IPS-15b (cell line): ENCODE measurements at regions not wholly inside any gene's neighbourhood (a gene's known extent, or its start where the extent isn't known, plus 50 kb on each side); places are given as distances from the start of the nearest gene placed in this dataset.
"Not testable (repeated sequence)": the region's sequence is repeated elsewhere in the genome, so short reads cannot be mapped to it uniquely, and the experiment has no call there.

Source experiments
- H3K27me3 ChIP-seq: one replicate; pipeline ENCODE4 v1.6.1; 2013; ENCODE audit warnings: low read length; ENCODE audit not compliant: control insufficient read depth, insufficient read depth
- H3K36me3 ChIP-seq: one replicate; pipeline ENCODE4 v1.6.1; 2013; ENCODE audit warnings: low read length; ENCODE audit not compliant: control insufficient read depth, insufficient read depth
- H3K4me1 ChIP-seq: one replicate; pipeline ENCODE4 v1.6.1; 2013; ENCODE audit warnings: mild to moderate bottlenecking, low read length; ENCODE audit not compliant: control insufficient read depth, insufficient read depth
- H3K4me3 ChIP-seq: one replicate; pipeline ENCODE4 v1.5.1; 2013; ENCODE audit warnings: low read depth, low read length
- H3K9ac ChIP-seq: one replicate; pipeline ENCODE4 v1.6.1; 2013; ENCODE audit warnings: low read depth, mild to moderate bottlenecking, low read length
- H3K9me3 ChIP-seq: one replicate; pipeline ENCODE4 v1.6.1; 2013; ENCODE audit warnings: mild to moderate bottlenecking, low read length; ENCODE audit not compliant: control insufficient read depth, insufficient read depth

GRCh38 chr7:83824214-83824613, 175.3 kb upstream of the SEMA3E start:
- H3K9ac ChIP-seq: no peak overlapping the region

GRCh38 chr7:83821866-83822265, 172.9 kb upstream of the SEMA3E start:
- Histone ChIP-seq H3K9ac (no peak overlapping the region), H3K9me3 (no peaks in the 10 kb centered on the region), H3K4me3 (no peak overlapping the region), H3K4me1 (no peaks in the 10 kb centered on the region), H3K27me3 (no peaks in the 10 kb centered on the region), H3K36me3 (no peaks in the 10 kb centered on the region)

More at GRCh38 chr7:83824214-83824613, 175.3 kb upstream of the SEMA3E start:
- H3K36me3 ChIP-seq: no peaks in the 10 kb centered on the region
- H3K27me3 ChIP-seq: no peaks in the 10 kb centered on the region
- H3K4me1 ChIP-seq: no peaks in the 10 kb centered on the region
- no peaks in the 10 kb centered on the region for H3K9me3 ChIP-seq
- no peak overlapping the region for H3K4me3 ChIP-seq

- Histone ChIP-seq H3K4me1 (no peaks in the 10 kb centered on the region), H3K27me3 (no peaks in the 10 kb centered on the region), H3K36me3 (no peaks in the 10 kb centered on the region), H3K9ac (no peak overlapping the region), H3K4me3 (no peak overlapping the region), H3K9me3 (no peaks in the 10 kb centered on the region)
Observed at GRCh38 chr7:83820641-83821040, 171.7 kb upstream of the SEMA3E start.

GRCh38 chr7:83819911-83820310, 171.0 kb upstream of the SEMA3E start:
- Histone ChIP-seq H3K4me1 (no peaks in the 10 kb centered on the region), H3K4me3 (no peak overlapping the region), H3K9ac (no peak overlapping the region), H3K36me3 (no peaks in the 10 kb centered on the region), H3K9me3 (no peaks in the 10 kb centered on the region), H3K27me3 (no peaks in the 10 kb centered on the region)

GRCh38 chr7:83814480-83814879, 165.5 kb upstream of the SEMA3E start:
- Histone ChIP-seq H3K36me3 (no peaks in the 10 kb centered on the region), H3K4me1 (no peaks in the 10 kb centered on the region), H3K9me3 (no peaks in the 10 kb centered on the region), H3K27me3 (no peaks in the 10 kb centered on the region), H3K4me3 (no peak overlapping the region), H3K9ac (no peak overlapping the region)

- not testable (repeated sequence) for H3K9me3 ChIP-seq, H3K4me1 ChIP-seq, H3K27me3 ChIP-seq, H3K36me3 ChIP-seq, H3K4me3 ChIP-seq, H3K9ac ChIP-seq
Observed at GRCh38 chr7:83812563-83812962, 163.6 kb upstream of the SEMA3E start.

GRCh38 chr7:83808982-83809381, 160.0 kb upstream of the SEMA3E start:
- no peak overlapping the region for H3K9ac ChIP-seq
- H3K4me1 ChIP-seq: no peaks in the 10 kb centered on the region
- H3K9me3 ChIP-seq: no peaks in the 10 kb centered on the region
- H3K27me3 ChIP-seq: no peaks in the 10 kb centered on the region
- H3K4me3 ChIP-seq: no peak overlapping the region
- no peaks in the 10 kb centered on the region for H3K36me3 ChIP-seq

GRCh38 chr7:83807774-83808173, 158.8 kb upstream of the SEMA3E start:
- Histone ChIP-seq H3K36me3 (no peaks in the 10 kb centered on the region), H3K27me3 (no peaks in the 10 kb centered on the region), H3K9me3 (no peaks in the 10 kb centered on the region), H3K9ac (no peak overlapping the region), H3K4me1 (no peaks in the 10 kb centered on the region), H3K4me3 (no peak overlapping the region)

- no peaks in the 10 kb centered on the region for H3K36me3 ChIP-seq
- H3K4me3 ChIP-seq: no peak overlapping the region
- H3K9me3 ChIP-seq: no peaks in the 10 kb centered on the region
- H3K4me1 ChIP-seq: no peaks in the 10 kb centered on the region
- H3K9ac ChIP-seq: no peak overlapping the region
- no peaks in the 10 kb centered on the region for H3K27me3 ChIP-seq
Observed at GRCh38 chr7:83806538-83806937, 157.6 kb upstream of the SEMA3E start.

- Histone ChIP-seq H3K27me3 (no peaks in the 10 kb centered on the region), H3K36me3 (no peaks in the 10 kb centered on the region), H3K9ac (no peak overlapping the region), H3K9me3 (no peaks in the 10 kb centered on the region), H3K4me1 (no peaks in the 10 kb centered on the region), H3K4me3 (no peak overlapping the region)
Observed at GRCh38 chr7:83799333-83799732, 150.4 kb upstream of the SEMA3E start.

- Histone ChIP-seq H3K4me3 (no peak overlapping the region), H3K9me3 (no peaks in the 10 kb centered on the region), H3K4me1 (no peaks in the 10 kb centered on the region), H3K27me3 (no peaks in the 10 kb centered on the region), H3K9ac (no peak overlapping the region), H3K36me3 (no peaks in the 10 kb centered on the region)
Observed at GRCh38 chr7:83798489-83798888, 149.6 kb upstream of the SEMA3E start.

GRCh38 chr7:83796760-83797159, 147.8 kb upstream of the SEMA3E start:
- H3K9me3 ChIP-seq: no peaks in the 10 kb centered on the region
- H3K4me3 ChIP-seq: no peak overlapping the region
- no peaks in the 10 kb centered on the region for H3K27me3 ChIP-seq
- no peaks in the 10 kb centered on the region for H3K36me3 ChIP-seq
- no peaks in the 10 kb centered on the region for H3K4me1 ChIP-seq
- H3K9ac ChIP-seq: no peak overlapping the region

- H3K9ac ChIP-seq: no peak overlapping the region
- H3K4me1 ChIP-seq: no peaks in the 10 kb centered on the region
- H3K4me3 ChIP-seq: no peak overlapping the region
Observed at GRCh38 chr7:83794829-83795228, 145.9 kb upstream of the SEMA3E start.

More at GRCh38 chr7:83794829-83795228, 145.9 kb upstream of the SEMA3E start:
- Histone ChIP-seq H3K27me3 (no peaks in the 10 kb centered on the region), H3K9me3 (no peaks in the 10 kb centered on the region), H3K36me3 (no peaks in the 10 kb centered on the region)
